HCT116 (cell line): ENCODE measurements at regions not wholly inside any gene's neighbourhood (a gene's known extent, or its start where the extent isn't known, plus 50 kb on each side); places are given as distances from the start of the nearest gene placed in this dataset.

ENCODE experiments used
- CEBPB ChIP-seq: IDR thresholded peaks from 2 replicates; pipeline ENCODE4 v1.6.1; 2012; ENCODE audit warnings: low read depth
- CTCF ChIP-seq, 3 experiments: fragments of 200-600 bp in 1 of 3; sonication (generic) in 1 of 3; IDR thresholded peaks in 2 of 3; conservative IDR thresholded peaks in 1 of 3; 2 replicates each; pipeline ENCODE4 v1.5.1; 2012 to 2017; ENCODE audit warnings: low read depth in 2 of 3, low read length in 2 of 3, antibody characterized with exemption in 1 of 3, borderline replicate concordance in 1 of 3, control low read depth in 1 of 3, mild to moderate bottlenecking in 1 of 3, mixed read lengths in 1 of 3, mixed run types in 1 of 3, moderate library complexity in 1 of 3; ENCODE audit not compliant: insufficient read depth in 1 of 3
- EGR1 ChIP-seq: IDR thresholded peaks from 2 replicates; pipeline ENCODE4 v1.6.1; 2012; ENCODE audit warnings: low read depth
- POLR2A ChIP-seq: IDR thresholded peaks from 2 replicates; pipeline ENCODE4 v1.7.0; 2011; ENCODE audit warnings: borderline replicate concordance; ENCODE audit not compliant: insufficient read depth, insufficient read length; ENCODE audit errors: extremely low read depth
- SP1 ChIP-seq: IDR thresholded peaks from 2 replicates; pipeline ENCODE4 v1.6.1; 2012; ENCODE audit warnings: low read depth
- TCF7L2 ChIP-seq: IDR thresholded peaks from 2 replicates; pipeline ENCODE4 v1.7.0; 2011; ENCODE audit warnings: borderline replicate concordance, inconsistent platforms; ENCODE audit not compliant: insufficient read depth, insufficient read length; ENCODE audit errors: extremely low read depth
- TF ChIP-seq, protein P1 (sequence below): IDR thresholded peaks from 2 replicates; pipeline ENCODE4 v1.6.1; 2012; ENCODE audit warnings: low read depth

- TF ChIP-seq CEBPB (no peak), CTCF (IDR thresholded peaks at IDR 0.05 in 2 of 3, conservative IDR thresholded peaks at IDR 0.05 in 1 of 3; ENCODE audit: borderline replicate concordance in 1 of 3, insufficient read depth in 1 of 3, low read depth in 2 of 3, low read length in 2 of 3) (no peak), SP1 (no peak), POLR2A (no peak), TCF7L2 (no peak), EGR1 (no peak)
- TF ChIP-seq, protein P1, sequence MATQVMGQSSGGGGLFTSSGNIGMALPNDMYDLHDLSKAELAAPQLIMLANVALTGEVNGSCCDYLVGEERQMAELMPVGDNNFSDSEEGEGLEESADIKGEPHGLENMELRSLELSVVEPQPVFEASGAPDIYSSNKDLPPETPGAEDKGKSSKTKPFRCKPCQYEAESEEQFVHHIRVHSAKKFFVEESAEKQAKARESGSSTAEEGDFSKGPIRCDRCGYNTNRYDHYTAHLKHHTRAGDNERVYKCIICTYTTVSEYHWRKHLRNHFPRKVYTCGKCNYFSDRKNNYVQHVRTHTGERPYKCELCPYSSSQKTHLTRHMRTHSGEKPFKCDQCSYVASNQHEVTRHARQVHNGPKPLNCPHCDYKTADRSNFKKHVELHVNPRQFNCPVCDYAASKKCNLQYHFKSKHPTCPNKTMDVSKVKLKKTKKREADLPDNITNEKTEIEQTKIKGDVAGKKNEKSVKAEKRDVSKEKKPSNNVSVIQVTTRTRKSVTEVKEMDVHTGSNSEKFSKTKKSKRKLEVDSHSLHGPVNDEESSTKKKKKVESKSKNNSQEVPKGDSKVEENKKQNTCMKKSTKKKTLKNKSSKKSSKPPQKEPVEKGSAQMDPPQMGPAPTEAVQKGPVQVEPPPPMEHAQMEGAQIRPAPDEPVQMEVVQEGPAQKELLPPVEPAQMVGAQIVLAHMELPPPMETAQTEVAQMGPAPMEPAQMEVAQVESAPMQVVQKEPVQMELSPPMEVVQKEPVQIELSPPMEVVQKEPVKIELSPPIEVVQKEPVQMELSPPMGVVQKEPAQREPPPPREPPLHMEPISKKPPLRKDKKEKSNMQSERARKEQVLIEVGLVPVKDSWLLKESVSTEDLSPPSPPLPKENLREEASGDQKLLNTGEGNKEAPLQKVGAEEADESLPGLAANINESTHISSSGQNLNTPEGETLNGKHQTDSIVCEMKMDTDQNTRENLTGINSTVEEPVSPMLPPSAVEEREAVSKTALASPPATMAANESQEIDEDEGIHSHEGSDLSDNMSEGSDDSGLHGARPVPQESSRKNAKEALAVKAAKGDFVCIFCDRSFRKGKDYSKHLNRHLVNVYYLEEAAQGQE: no peak
Measured at GRCh38 chr2:185954389-185954788, 215.8 kb downstream of the FSIP2 start.
